ENCODE measurements at regions not wholly inside any gene's neighbourhood (a gene's known extent, or its start where the extent isn't known, plus 50 kb on each side); places are given as distances from the start of the nearest gene placed in this dataset.

- ChIA-PET POLR2A (no interaction called here), CTCF (no interaction called here)
- Mint-ChIP-seq H3K27ac (ENCODE audit: unreplicated experiment) (no peak overlapping the region), H3K36me3 (ENCODE audit: insufficient read depth, unreplicated experiment) (no peaks in the 10 kb centered on the region), H3K4me1 (ENCODE audit: low read depth, unreplicated experiment) (no peaks in the 10 kb centered on the region), H3K9me3 (ENCODE audit: unreplicated experiment) (no peaks in the 10 kb centered on the region), H3K27me3 (ENCODE audit: insufficient read depth, unreplicated experiment) (no peaks in the 10 kb centered on the region), H3K4me3 (ENCODE audit: unreplicated experiment) (no peak overlapping the region)
- Histone ChIP-seq H3K36me3 (ENCODE audit: control insufficient read depth, insufficient read depth, low read length) (no peaks in the 10 kb centered on the region), H3K27me3 (replicated peaks; ENCODE audit: control insufficient read depth, insufficient read depth, low read length) (no peaks in the 10 kb centered on the region), H3K9me3 (no peaks in the 10 kb centered on the region), H3K4me3 (ENCODE audit: low read depth, low read length) (no peak overlapping the region), H3K4me1 (no peaks in the 10 kb centered on the region)
- intact Hi-C loops (cut with micrococcal nuclease; ENCODE audit: unreplicated experiment): no loop called here
- DNase-seq: no peak
- TF ChIP-seq CTCF (IDR thresholded peaks at IDR 0.05; ENCODE audit: insufficient read depth in 1 of 2, low read depth in 1 of 2, low read length in 1 of 2, severe bottlenecking in 1 of 2, unreplicated experiment in 1 of 2): no peak
- BruUV-seq (replicated peaks): no TSS peak
Measured at GRCh38 chr9:103277240-103277639, 282.1 kb downstream of the CYLC2 start.

GRCh38 chr9:103281126-103281525 lies 286.0 kb downstream of the CYLC2 start:
- H3K4me1 Mint-ChIP-seq (ENCODE audit: low read depth, unreplicated experiment): no peaks in the 10 kb centered on the region
- CTCF ChIA-PET: no interaction called here
- no peaks in the 10 kb centered on the region for H3K36me3 Mint-ChIP-seq (ENCODE audit: insufficient read depth, unreplicated experiment)
- TF ChIP-seq CTCF (IDR thresholded peaks at IDR 0.05; ENCODE audit: insufficient read depth in 1 of 2, low read depth in 1 of 2, low read length in 1 of 2, severe bottlenecking in 1 of 2, unreplicated experiment in 1 of 2): no peak
- Histone ChIP-seq H3K4me1 (no peaks in the 10 kb centered on the region), H3K9me3 (no peaks in the 10 kb centered on the region; the same call in 1 of the 2 replicates), H3K27me3 (replicated peaks; ENCODE audit: control insufficient read depth, insufficient read depth, low read length) (no peaks in the 10 kb centered on the region), H3K4me3 (ENCODE audit: low read depth, low read length) (no peak overlapping the region), H3K36me3 (ENCODE audit: control insufficient read depth, insufficient read depth, low read length) (no peaks in the 10 kb centered on the region)
- intact Hi-C loops (cut with micrococcal nuclease; ENCODE audit: unreplicated experiment): no loop called here
- DNase-seq: no peak
- BruUV-seq (replicated peaks): no TSS peak
- no peak overlapping the region for H3K27ac Mint-ChIP-seq (ENCODE audit: unreplicated experiment)
- POLR2A ChIA-PET: no interaction called here
- H3K9me3 Mint-ChIP-seq (ENCODE audit: unreplicated experiment): no peaks in the 10 kb centered on the region
- no peaks in the 10 kb centered on the region for H3K27me3 Mint-ChIP-seq (ENCODE audit: insufficient read depth, unreplicated experiment)
- no peak overlapping the region for H3K4me3 Mint-ChIP-seq (ENCODE audit: unreplicated experiment)

GRCh38 chr9:103287361-103287760 lies 292.2 kb downstream of the CYLC2 start:
- no peak for TF ChIP-seq CTCF (IDR thresholded peaks at IDR 0.05; ENCODE audit: insufficient read depth in 1 of 2, low read depth in 1 of 2, low read length in 1 of 2, severe bottlenecking in 1 of 2, unreplicated experiment in 1 of 2)
- ChIA-PET POLR2A (no interaction called here), CTCF (no interaction called here)
- Histone ChIP-seq H3K36me3 (ENCODE audit: control insufficient read depth, insufficient read depth, low read length) (no peaks in the 10 kb centered on the region), H3K4me1 (no peaks in the 10 kb centered on the region), H3K27me3 (replicated peaks; ENCODE audit: control insufficient read depth, insufficient read depth, low read length) (no peaks in the 10 kb centered on the region), H3K9me3 (no peaks in the 10 kb centered on the region; the same call in 1 of the 2 replicates), H3K4me3 (ENCODE audit: low read depth, low read length) (no peak overlapping the region)
- no peak overlapping the region for H3K4me3 Mint-ChIP-seq (ENCODE audit: unreplicated experiment)
- H3K36me3 Mint-ChIP-seq (ENCODE audit: insufficient read depth, unreplicated experiment): no peaks in the 10 kb centered on the region
- intact Hi-C loops (cut with micrococcal nuclease; ENCODE audit: unreplicated experiment): no loop called here
- H3K27ac Mint-ChIP-seq (ENCODE audit: unreplicated experiment): no peak overlapping the region
- no peaks in the 10 kb centered on the region for H3K27me3 Mint-ChIP-seq (ENCODE audit: insufficient read depth, unreplicated experiment)
- DNase-seq: peak in 1 of 2 experiments; percentile 41
- no peaks in the 10 kb centered on the region for H3K4me1 Mint-ChIP-seq (ENCODE audit: low read depth, unreplicated experiment)
- H3K9me3 Mint-ChIP-seq (ENCODE audit: unreplicated experiment): no peaks in the 10 kb centered on the region
- no TSS peak for BruUV-seq (replicated peaks)

All from Caco-2 (cell line).